Colonic mucosa (tissue), 4 donors: ENCODE measurements at regions not wholly inside any gene's neighbourhood (a gene's known extent, or its start where the extent isn't known, plus 50 kb on each side); places are given as distances from the start of the nearest gene placed in this dataset.

Source experiments
- DNase-seq: peaks from one replicate; pipeline ENCODE4 v3.0.0-alpha.2; 2020
- H3K27ac ChIP-seq: fragments of 200-600 bp; one replicate; pipeline ENCODE4 v1.8.0; 2021
- H3K27me3 ChIP-seq: fragments of 200-600 bp; one replicate; pipeline ENCODE4 v1.8.0; 2021
- H3K36me3 ChIP-seq: fragments of 200-600 bp; one replicate; pipeline ENCODE4 v1.8.0; 2021
- H3K4me1 ChIP-seq: fragments of 200-600 bp; one replicate; pipeline ENCODE4 v1.8.0; 2021; ENCODE audit warnings: mild to moderate bottlenecking
- H3K4me3 ChIP-seq: fragments of 200-600 bp; one replicate; pipeline ENCODE4 v1.8.0; 2021
- H3K9ac ChIP-seq, 2 donors: one replicate each; pipeline ENCODE4 v1.7.0; 2013; ENCODE audit warnings: control low read depth in 2 of 2, low read depth in 2 of 2, low read length in 2 of 2
- H3K9me3 ChIP-seq: fragments of 200-600 bp; one replicate; pipeline ENCODE4 v1.8.0; 2021
- CTCF ChIP-seq: fragments of 200-600 bp; IDR thresholded peaks from one replicate; pipeline ENCODE4 v1.8.0; 2022; ENCODE audit warnings: antibody characterized with exemption, mild to moderate bottlenecking
- intact Hi-C: fragments of 100-400 bp; cut with DNase I; formaldehyde crosslinking; loops from one replicate; pipeline ENCODE4 v1.14.1; 2022
- donor health status: healthy.
- donor health status: DM: no; HTN: no; CAD: no.
- donor health status: DM: no; HTN: no; CAD: no.

DNA sequence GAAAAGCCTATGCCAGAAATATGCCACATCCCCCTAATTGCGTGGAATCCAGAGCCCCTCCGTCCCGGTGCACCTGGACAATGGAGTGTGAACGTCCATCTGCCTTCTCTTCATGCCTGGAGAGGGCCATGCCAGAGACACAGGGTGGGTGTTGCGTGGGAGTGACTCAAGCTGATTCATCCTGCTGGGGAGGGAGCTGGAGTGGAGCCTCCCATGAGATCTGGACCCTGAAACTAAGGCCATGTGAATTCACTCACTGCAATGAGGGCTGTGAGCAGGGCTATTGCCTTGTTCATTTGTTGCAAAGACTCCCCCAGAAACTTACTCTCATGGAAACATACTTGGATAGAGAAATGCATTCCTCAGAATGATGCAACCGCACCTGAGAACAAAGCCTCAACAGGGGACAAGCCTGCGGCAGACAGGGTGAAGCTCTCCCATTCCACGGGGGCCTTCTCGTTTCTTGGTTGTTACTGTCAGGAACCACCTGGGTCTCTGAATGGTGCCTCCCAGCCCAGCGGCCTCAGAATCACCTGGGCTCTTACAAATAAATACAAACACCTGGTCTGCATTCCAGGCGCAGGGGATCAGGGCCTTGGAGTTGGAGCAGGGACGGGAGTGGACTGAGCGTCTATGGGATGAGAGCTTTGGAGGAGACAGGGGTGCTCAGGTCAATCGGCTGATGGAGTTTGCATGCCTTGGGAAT, 1031.2 kb downstream of the BRD1 start:
- Histone ChIP-seq H3K36me3 (no peaks in the 10 kb centered on the region), H3K9me3 (no peaks in the 10 kb centered on the region), H3K27me3 (no peaks in the 10 kb centered on the region), H3K9ac (no peak overlapping the region), H3K4me3 (no peak overlapping the region), H3K4me1 (no peaks in the 10 kb centered on the region), H3K27ac (no peak overlapping the region)
- intact Hi-C loops, result loop anchor here (10.0 kb wide), 1 partner anchor 62 kb away; no protein-coding TSS in a partner anchor
- no peak for DNase-seq
- TF ChIP-seq CTCF, result no peak

GRCh38 chr22:48795664-48796063, 1032.0 kb downstream of the BRD1 start:
- intact Hi-C loops, result loop anchor here (10.0 kb wide), 1 partner anchor 61 kb away; no protein-coding TSS in a partner anchor
- DNase-seq, result no peak
- no peaks in the 10 kb centered on the region for H3K36me3 ChIP-seq
- no peaks in the 10 kb centered on the region for H3K4me1 ChIP-seq
- H3K9me3 ChIP-seq, result no peaks in the 10 kb centered on the region
- H3K4me3 ChIP-seq, result no peak overlapping the region
- H3K27ac ChIP-seq, result no peak overlapping the region
- TF ChIP-seq CTCF, result no peak
- no peaks in the 10 kb centered on the region for H3K27me3 ChIP-seq
- H3K9ac ChIP-seq, result no peak overlapping the region

DNA sequence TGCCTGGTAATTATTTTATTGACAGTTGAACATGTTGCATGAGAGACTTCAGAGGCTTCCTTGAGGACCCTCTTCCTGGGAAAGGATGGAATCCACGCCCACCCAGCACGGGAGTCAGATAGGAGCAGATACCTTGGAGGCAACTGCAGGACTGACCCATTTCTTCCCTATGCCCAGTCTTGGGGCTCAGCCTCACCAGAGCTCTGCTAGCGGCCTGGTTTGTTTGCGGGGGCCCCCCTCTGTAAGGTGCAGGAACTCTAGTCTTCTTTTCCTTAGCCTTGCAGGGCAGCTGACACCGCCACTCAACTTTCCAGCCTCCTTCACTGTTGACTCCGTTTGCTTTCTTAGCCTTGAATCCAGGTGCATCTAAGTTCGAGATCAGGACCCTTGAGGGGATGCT, 1032.8 kb downstream of the BRD1 start:
- Histone ChIP-seq H3K4me3 (no peak overlapping the region), H3K27me3 (no peaks in the 10 kb centered on the region), H3K4me1 (no peaks in the 10 kb centered on the region), H3K36me3 (no peaks in the 10 kb centered on the region), H3K9ac (no peak overlapping the region), H3K27ac (no peak overlapping the region), H3K9me3 (no peaks in the 10 kb centered on the region)
- intact Hi-C loops, result loop anchor here (10.0 kb wide), 1 partner anchor 60 kb away; no protein-coding TSS in a partner anchor
- no peak for DNase-seq
- TF ChIP-seq CTCF, result no peak

GRCh38 chr22:48793949-48794348, 1033.7 kb downstream of the BRD1 start:
- intact Hi-C loops, result loop anchor here (10.0 kb wide), 1 partner anchor 59 kb away; no protein-coding TSS in a partner anchor
- Histone ChIP-seq H3K27me3 (no peaks in the 10 kb centered on the region), H3K4me3 (no peak overlapping the region)

GRCh38 chr22:48786679-48786996, 1041.0 kb downstream of the BRD1 start:
- H3K4me1 ChIP-seq, result no peaks in the 10 kb centered on the region
- DNase-seq, result no peak
- H3K9me3 ChIP-seq, result no peaks in the 10 kb centered on the region
- no peak overlapping the region for H3K9ac ChIP-seq
- H3K27ac ChIP-seq, result no peak overlapping the region
- H3K4me3 ChIP-seq, result no peak overlapping the region
- TF ChIP-seq CTCF, result no peak
- no peaks in the 10 kb centered on the region for H3K36me3 ChIP-seq
- intact Hi-C loops, result no loop called here
- no peaks in the 10 kb centered on the region for H3K27me3 ChIP-seq

More at GRCh38 chr22:48793949-48794348, 1033.7 kb downstream of the BRD1 start:
- no peak for DNase-seq
- TF ChIP-seq CTCF, result no peak
- Histone ChIP-seq H3K36me3 (no peaks in the 10 kb centered on the region), H3K9ac (no peak overlapping the region), H3K9me3 (no peaks in the 10 kb centered on the region), H3K4me1 (no peaks in the 10 kb centered on the region), H3K27ac (no peak overlapping the region)
